ENCODE measurements at regions not wholly inside any gene's neighbourhood (a gene's known extent, or its start where the extent isn't known, plus 50 kb on each side); places are given as distances from the start of the nearest gene placed in this dataset.

- Mint-ChIP-seq H3K27me3 (ENCODE audit: low read depth in 3 of 3) (peaks cover 0 to 10% (median 3%) of the 10 kb centered on the region in 3 donors), H3K36me3 (no peaks in the 10 kb centered on the region), H3K4me1 (peaks cover 10% of the 10 kb centered on the region), H3K4me3 (no peak overlapping the region), H3K27ac (no peak overlapping the region), H3K9me3 (peaks cover 0 to 6% (median 0%) of the 10 kb centered on the region in 7 donors)
- intact Hi-C loops (cut with micrococcal nuclease) = no loop called here
- no peaks in the 10 kb centered on the region for H3K4me1 ChIP-seq (ENCODE audit: control insufficient read depth in 1 of 2, insufficient read depth in 2 of 2, low read length in 2 of 2)
- H3K36me3 ChIP-seq (replicated peaks in 1 of 2; ENCODE audit: control insufficient read depth in 1 of 2, insufficient read depth in 2 of 2, low read length in 2 of 2) = no peaks in the 10 kb centered on the region
- H3K79me2 ChIP-seq (ENCODE audit: insufficient read depth, low read length) = no peaks in the 10 kb centered on the region
- TF ChIP-seq CTCF (IDR thresholded peaks at IDR 0.05) = no peak
- no peaks in the 10 kb centered on the region for H3K9me3 ChIP-seq (replicated peaks in 1 of 2; ENCODE audit: control insufficient read depth in 1 of 2, insufficient read depth in 1 of 2, low read length in 2 of 2)
- no peak for DNase-seq
- WGBS (ENCODE audit: insufficient coverage) = 96% methylated on average over 3 of the region's 7 CpGs
- no peak overlapping the region for H3K27ac ChIP-seq (ENCODE audit: low read depth in 1 of 2, low read length in 2 of 2)
- H3K4me3 ChIP-seq (replicated peaks in 1 of 3; ENCODE audit: low read depth in 2 of 3, low read length in 3 of 3) = no peak overlapping the region
- H3K27me3 ChIP-seq (ENCODE audit: control insufficient read depth in 2 of 2, insufficient read depth in 2 of 2, low read length in 2 of 2) = no peaks in the 10 kb centered on the region
- no peaks in the 10 kb centered on the region for H4K20me1 ChIP-seq (ENCODE audit: insufficient read depth, low read length)
- no peak overlapping the region for H3K4me2 ChIP-seq (replicated peaks; ENCODE audit: extremely low read depth, low read length, poor library complexity, severe bottlenecking)
- no peak overlapping the region for H2AFZ ChIP-seq (ENCODE audit: insufficient read depth, low read depth, low read length, poor library complexity, severe bottlenecking)
- no peak overlapping the region for H3K9ac ChIP-seq (ENCODE audit: insufficient read depth, low read length, poor library complexity, severe bottlenecking)
Measured at GRCh38 chr1:31127266-31127665, 61.7 kb upstream of the PUM1 start.

- Mint-ChIP-seq H3K4me3 (no peak overlapping the region), H3K27me3 (ENCODE audit: low read depth in 3 of 3) (peaks cover 1 to 9% (median 6%) of the 10 kb centered on the region in 3 donors), H3K9me3 (peaks cover 0 to 6% (median 0%) of the 10 kb centered on the region in 7 donors), H3K27ac (no peak overlapping the region), H3K36me3 (no peaks in the 10 kb centered on the region), H3K4me1 (peaks cover 10% of the 10 kb centered on the region)
- 89% methylated on average over 5 of the region's 8 CpGs for WGBS (ENCODE audit: insufficient coverage)
- Histone ChIP-seq H3K27ac (ENCODE audit: low read depth in 1 of 2, low read length in 2 of 2) (no peak overlapping the region), H3K9me3 (replicated peaks in 1 of 2; ENCODE audit: control insufficient read depth in 1 of 2, insufficient read depth in 1 of 2, low read length in 2 of 2) (no peaks in the 10 kb centered on the region), H3K79me2 (ENCODE audit: insufficient read depth, low read length) (no peaks in the 10 kb centered on the region), H3K4me2 (replicated peaks; ENCODE audit: extremely low read depth, low read length, poor library complexity, severe bottlenecking) (no peak overlapping the region), H3K4me3 (replicated peaks in 1 of 3; ENCODE audit: low read depth in 2 of 3, low read length in 3 of 3) (no peak overlapping the region), H3K27me3 (ENCODE audit: control insufficient read depth in 2 of 2, insufficient read depth in 2 of 2, low read length in 2 of 2) (no peaks in the 10 kb centered on the region), H2AFZ (ENCODE audit: insufficient read depth, low read depth, low read length, poor library complexity, severe bottlenecking) (no peak overlapping the region), H3K36me3 (replicated peaks in 1 of 2; ENCODE audit: control insufficient read depth in 1 of 2, insufficient read depth in 2 of 2, low read length in 2 of 2) (no peaks in the 10 kb centered on the region), H3K9ac (ENCODE audit: insufficient read depth, low read length, poor library complexity, severe bottlenecking) (no peak overlapping the region), H4K20me1 (ENCODE audit: insufficient read depth, low read length) (no peaks in the 10 kb centered on the region), H3K4me1 (ENCODE audit: control insufficient read depth in 1 of 2, insufficient read depth in 2 of 2, low read length in 2 of 2) (no peaks in the 10 kb centered on the region)
- DNase-seq = no peak
- intact Hi-C loops (cut with micrococcal nuclease) = no loop called here
- TF ChIP-seq CTCF (IDR thresholded peaks at IDR 0.05) = no peak
Measured at GRCh38 chr1:31122741-31123140, 57.2 kb upstream of the PUM1 start.

Data from CD14-positive monocyte (primary cell).